GM13977 (cell line): ENCODE measurements at regions not wholly inside any gene's neighbourhood (a gene's known extent, or its start where the extent isn't known, plus 50 kb on each side); places are given as distances from the start of the nearest gene placed in this dataset.

ENCODE experiments used
- DNase-seq: peaks from one replicate; pipeline ENCODE4 v3.0.0; 2012; ENCODE audit warnings: low spot score
- in situ Hi-C: fragments of 300-500 bp; cut with MboI; formaldehyde crosslinking; loops from one replicate; pipeline ENCODE4 v1.12.0; 2022; ENCODE audit warnings: low sequenced_read_pairs, low pct_unique_long_range_greater_than_20kb, mixed read lengths, inconsistent platforms; ENCODE audit not compliant: unreplicated experiment
- TF ChIP-seq, protein P1 (sequence below): IDR thresholded peaks from 2 replicates; pipeline ENCODE4 v1.5.1; 2012; ENCODE audit warnings: mild to moderate bottlenecking, control low read depth; ENCODE audit not compliant: insufficient read depth; ENCODE audit errors: extremely low read depth, missing control alignments

DNA sequence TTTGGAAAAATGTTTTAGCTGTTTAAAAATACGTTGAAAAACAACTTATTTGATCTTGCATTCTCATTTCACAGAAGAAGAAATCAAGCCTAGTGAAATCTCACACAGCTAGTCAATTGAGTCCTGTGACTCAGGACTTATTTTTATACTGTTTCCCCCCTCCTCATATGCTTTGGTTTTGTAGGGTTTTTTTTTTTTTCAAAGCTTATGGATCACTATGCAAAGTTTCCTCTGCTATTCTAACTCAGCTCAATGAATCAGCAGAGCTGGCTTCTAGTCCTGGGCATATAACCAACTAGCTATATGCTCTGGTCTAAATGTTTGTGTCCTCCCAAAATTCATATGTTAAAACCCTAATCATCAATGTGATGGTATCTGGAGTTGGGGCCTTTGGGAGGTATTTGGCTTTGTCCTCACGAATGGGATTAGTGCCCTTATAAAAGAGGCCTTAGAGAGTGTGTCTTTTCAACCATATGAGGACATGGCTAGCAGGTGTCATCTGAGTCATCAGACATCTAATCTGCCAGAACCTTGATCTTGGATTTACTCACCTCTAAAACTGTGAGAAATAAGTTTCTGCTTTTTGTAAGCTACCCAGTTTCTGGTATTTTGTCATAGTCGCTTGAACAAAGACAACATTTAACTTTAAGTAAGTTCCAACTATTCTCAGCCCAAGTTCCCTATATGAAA lies 317.2 kb upstream of the C1orf87 start:
- TF ChIP-seq, protein P1, sequence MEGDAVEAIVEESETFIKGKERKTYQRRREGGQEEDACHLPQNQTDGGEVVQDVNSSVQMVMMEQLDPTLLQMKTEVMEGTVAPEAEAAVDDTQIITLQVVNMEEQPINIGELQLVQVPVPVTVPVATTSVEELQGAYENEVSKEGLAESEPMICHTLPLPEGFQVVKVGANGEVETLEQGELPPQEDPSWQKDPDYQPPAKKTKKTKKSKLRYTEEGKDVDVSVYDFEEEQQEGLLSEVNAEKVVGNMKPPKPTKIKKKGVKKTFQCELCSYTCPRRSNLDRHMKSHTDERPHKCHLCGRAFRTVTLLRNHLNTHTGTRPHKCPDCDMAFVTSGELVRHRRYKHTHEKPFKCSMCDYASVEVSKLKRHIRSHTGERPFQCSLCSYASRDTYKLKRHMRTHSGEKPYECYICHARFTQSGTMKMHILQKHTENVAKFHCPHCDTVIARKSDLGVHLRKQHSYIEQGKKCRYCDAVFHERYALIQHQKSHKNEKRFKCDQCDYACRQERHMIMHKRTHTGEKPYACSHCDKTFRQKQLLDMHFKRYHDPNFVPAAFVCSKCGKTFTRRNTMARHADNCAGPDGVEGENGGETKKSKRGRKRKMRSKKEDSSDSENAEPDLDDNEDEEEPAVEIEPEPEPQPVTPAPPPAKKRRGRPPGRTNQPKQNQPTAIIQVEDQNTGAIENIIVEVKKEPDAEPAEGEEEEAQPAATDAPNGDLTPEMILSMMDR: no peak
- no peak for DNase-seq
- in situ Hi-C loops: no loop called here

DNA sequence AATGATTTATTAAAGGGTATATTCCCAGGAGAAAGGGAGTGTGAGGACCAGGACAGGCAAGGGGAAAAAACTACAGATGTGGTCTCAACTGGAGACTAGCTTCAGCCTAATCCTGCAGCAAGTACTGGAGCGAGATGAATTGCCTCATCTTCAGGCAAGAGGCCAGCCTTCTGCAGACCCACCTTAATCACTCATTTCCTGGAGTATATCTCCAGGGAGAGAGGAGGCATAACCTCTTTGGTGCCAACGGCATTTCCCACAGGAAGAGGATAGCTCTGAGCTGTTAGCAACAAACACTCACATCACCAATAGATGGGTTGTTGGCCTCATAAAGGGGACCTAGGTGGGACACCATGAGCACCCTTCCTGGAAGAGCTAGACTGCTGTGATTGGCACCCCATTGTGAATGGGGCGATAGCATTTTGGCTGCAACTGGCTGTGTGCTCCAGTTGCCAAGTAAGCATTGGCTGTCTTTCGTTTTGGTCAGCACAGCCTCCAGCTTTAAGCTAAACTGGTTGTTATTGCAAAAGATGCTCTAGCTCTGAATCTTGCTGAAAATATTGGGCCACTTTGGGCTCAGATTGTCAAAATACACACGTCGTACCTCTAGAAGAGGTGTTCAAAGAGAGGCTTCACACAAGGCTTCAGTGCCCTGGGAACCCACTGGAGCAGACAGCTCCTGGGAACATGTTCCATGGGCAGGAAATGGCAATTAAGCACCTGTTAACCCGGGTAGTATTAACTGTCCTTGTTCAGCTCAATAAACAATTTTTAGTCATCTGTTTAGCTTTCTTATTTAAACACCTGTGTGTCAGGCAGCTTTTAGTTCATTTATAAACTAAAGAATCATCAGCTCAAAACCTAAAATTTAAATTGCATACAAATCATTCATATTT lies 314.8 kb upstream of the C1orf87 start:
- in situ Hi-C loops: no loop called here
- TF ChIP-seq, protein P1: no peak
- DNase-seq: no peak

GRCh38 chr1:60387175-60387574 lies 313.6 kb upstream of the C1orf87 start:
- in situ Hi-C loops: no loop called here
- TF ChIP-seq, protein P1: no peak
- no peak for DNase-seq

DNA sequence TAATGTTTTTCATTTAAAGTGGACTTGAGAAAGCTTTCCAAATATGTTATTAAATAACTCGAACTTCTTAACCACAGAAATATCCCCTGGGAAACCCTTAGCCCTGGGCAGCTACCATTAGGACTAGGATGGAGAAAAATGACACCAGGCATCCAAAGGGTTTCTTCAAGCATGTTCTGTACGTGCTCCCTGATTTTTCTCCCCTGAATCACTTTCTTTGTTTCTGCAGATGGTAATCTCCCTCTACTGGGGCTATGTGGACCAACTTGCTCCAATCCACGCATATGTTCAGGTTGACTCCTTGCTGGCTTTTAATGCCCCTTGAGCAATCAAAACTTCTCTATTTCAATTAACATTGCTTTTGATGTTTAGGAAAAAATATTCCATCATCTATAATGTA lies 312.7 kb upstream of the C1orf87 start:
- in situ Hi-C loops: no loop called here
- no peak for DNase-seq
- TF ChIP-seq, protein P1: no peak

DNA sequence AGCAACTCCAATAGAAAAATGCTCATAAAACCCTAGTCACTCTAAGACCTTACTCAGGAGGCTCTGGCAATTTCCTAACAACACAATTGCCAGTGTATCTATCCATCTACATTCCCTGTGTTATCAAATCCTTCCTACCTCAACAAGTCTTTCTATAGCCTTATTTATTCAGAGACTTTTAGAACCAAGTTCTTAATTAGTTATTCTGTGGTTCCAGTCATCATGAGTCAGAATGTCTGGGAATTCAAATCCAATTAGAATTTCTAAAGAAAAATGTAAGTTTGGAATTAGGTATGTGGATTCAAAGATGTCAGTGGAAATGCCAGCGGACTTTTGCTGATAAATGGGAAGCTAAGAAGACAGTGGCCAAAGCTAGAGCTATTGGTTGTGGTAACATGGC lies 302.6 kb upstream of the C1orf87 start:
- DNase-seq: no peak
- in situ Hi-C loops: no loop called here
- TF ChIP-seq, protein P1: no peak

DNA sequence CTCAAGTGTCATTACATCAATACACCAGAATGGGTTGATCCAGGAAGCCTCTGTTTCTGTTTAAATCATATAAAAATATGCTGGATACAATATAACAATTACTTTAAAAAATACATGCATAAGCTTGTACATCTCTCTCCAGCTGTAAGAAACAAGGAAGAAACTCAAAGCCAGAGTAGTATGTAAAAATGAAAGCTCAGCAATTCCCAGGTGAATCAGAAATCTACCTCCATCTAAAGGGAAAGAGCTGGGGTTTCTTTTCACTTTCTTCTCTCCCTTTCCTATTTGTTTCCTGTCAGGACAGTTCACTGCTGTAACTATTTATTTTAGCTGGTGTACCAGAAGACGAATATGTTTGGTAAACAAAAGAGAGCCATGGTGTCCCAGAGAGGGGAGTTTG lies 301.0 kb upstream of the C1orf87 start:
- no peak for DNase-seq
- in situ Hi-C loops: no loop called here
- TF ChIP-seq, protein P1: no peak
